HG02610 (cell line): ENCODE measurements at regions not wholly inside any gene's neighbourhood (a gene's known extent, or its start where the extent isn't known, plus 50 kb on each side); places are given as distances from the start of the nearest gene placed in this dataset.
"Not testable (repeated sequence)": the region's sequence is repeated elsewhere in the genome, so short reads cannot be mapped to it uniquely, and the experiment has no call there.

Source experiments
- ATAC-seq: cut with Tn5 transposase; IDR thresholded peaks from one replicate; pipeline ENCODE4 v1.9.1; 2021; ENCODE audit warnings: mild to moderate bottlenecking, moderate library complexity; ENCODE audit not compliant: unreplicated experiment

DNA sequence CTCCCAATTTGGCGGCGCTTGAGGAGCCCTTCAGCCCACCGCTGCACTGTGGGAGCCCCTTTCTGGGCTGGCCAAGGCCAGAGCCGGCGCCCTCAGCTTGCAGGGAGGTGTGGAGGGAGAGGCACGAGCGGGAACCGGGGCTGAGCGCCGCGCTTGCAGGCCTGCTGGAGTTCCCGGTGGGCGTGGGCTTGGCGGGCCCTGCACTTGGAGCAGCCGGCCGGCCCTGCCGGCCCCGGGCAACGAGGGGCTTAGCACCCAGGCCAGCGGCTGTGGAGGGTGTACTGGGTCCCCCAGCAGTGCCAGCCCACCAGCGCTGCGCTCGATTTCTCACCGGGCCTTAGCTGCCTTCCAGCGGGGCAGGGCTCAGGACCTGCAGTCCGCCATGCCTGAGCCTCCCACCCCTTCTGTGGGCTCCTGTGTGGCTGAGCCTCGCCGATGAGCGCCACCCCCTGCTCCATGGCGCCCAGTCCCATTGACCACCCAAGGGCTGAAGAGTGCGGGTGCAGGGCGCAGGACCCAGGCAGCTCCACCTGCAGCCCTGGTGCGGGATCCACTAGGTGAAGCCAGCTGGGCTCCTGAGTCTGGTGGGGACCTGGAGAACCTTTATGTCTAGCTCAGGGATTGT is 815.4 kb upstream of the B3GALT2 start:
- not testable (repeated sequence) for ATAC-seq

DNA sequence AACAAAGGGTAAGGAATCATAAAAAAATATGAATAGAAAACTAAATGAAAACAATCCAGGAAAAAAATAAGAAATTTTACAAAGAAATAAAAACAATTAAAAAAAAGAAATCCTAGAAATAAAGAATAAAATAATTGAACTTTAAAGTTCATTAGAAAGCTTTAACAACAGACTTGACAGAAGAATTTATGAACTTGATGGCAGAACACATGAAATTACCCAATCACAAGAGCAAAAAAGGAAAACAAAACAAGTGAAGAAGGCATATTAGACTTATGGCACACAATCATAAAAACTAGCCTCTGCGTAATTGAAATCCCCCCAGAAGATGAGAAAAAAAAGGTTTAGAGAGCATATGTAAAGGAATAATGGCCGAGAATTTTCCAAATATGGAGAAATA is 802.5 kb upstream of the B3GALT2 start:
- no peak for ATAC-seq

DNA sequence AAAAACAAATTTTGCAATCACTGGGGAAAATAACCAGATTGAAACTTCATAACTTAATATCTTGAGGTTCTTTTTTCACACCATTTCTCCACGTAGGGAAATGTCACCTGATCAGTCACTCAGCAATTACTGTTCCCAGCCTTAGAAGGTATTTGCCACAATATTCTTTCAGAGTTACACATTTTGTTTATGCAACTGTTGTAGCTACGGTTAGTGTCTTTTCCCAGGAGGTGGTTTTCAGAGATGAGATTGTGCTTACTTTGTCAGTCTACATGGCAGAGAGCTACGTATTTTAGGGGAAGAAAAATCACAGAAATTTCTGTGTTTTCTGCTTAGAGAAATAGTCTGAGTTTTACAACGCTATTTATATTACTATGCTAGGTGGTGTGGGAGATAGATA is 792.8 kb upstream of the B3GALT2 start:
- ATAC-seq, result no peak

DNA sequence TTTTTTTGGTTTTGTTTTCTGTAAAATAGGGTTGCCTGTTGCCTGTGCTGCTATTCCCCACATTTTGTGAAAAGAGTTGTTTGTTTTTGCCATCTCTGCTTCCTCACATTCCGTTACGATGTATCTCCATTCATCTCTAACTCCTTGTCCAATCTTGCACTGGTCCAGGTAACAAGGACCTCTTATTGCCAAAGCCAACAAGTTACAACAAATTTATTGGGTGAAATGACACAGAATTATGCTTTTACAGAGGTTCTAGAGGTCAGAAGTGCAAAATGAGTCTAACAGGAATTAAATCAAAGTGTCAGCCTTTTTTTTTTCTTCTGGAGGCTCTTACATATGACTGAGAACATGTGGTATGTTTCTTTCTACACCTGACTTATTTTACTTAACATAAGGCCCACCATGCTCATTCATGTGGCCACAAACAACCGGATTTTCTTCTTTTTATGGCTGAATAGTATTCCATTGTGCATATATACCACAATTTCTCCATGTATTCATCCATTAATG is 787.9 kb upstream of the B3GALT2 start:
- no peak for ATAC-seq

DNA sequence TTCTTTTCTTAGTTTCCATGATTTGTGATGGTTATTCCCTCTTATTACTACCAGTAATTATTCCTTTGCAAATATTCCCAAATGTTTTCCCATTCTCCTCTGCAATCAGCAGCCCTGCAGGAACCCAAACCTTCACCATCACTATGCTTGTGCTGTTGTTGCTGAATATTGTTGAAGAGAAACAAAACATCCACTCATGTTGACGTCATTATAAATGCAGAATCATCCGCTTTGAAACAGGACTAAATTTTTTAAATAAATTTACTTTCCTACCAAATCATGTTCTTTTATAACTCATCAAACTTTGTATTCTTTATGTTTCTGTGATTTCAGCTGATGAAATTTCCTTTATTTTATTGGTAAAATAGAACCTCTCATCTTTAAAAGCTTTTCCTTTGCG is 787.0 kb upstream of the B3GALT2 start:
- no peak for ATAC-seq

DNA sequence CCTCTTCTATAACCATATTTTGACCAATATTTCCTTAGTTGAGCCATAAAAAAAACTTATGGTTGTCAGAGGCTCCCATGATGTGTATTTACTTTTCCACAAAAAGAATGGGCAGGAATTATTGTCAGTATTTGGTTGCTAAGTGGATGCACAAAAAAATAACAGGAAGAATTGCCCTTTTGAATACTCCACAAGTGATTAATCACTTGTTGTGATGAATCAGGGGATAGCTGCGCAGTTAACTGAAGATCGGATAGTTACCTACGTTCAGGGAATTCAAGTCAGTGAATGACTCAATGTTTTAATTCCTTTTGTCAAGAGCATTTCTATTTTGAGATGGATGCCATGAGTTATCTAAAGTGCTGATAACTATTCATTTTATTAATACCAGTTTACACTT is 785.2 kb upstream of the B3GALT2 start:
- no peak for ATAC-seq

DNA sequence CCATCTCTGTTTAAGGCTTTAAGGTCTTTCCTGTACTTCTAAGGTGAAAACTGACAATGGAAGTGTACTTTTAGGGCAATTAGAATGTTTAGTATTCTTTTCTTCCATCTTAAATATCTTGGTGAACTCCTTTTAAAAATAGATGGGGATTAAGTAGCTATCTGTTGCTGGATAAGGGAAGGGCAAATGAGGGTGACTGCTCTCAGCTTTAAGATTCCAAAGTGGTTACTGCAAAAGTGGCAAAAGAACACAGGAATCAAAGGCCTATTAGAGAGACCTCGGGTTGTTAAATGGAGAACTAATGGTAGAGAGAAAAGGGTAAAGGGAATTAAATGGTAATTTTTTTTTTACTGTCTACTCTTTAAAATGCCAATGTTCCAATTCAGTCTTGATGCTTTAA is 774.1 kb upstream of the B3GALT2 start:
- ATAC-seq, result no peak

DNA sequence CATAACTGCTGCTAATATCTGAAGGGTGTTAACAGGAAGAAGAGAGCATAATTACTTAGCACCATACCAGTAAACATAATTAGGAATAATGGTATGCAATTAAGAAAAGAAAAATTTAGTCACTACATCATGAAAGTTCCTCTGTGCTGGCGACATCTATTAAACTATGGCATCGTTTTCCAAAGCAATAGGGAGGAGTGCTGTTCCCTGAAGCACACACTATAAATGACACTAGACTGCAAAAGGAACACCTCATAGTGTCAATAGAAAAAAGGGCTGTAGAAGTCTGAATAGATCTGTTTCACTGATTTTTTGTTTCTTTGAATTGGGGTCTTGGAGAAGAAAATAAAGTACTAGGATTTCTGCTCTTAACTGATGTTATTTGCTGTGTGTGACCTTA is 773.6 kb upstream of the B3GALT2 start:
- ATAC-seq, result no peak

DNA sequence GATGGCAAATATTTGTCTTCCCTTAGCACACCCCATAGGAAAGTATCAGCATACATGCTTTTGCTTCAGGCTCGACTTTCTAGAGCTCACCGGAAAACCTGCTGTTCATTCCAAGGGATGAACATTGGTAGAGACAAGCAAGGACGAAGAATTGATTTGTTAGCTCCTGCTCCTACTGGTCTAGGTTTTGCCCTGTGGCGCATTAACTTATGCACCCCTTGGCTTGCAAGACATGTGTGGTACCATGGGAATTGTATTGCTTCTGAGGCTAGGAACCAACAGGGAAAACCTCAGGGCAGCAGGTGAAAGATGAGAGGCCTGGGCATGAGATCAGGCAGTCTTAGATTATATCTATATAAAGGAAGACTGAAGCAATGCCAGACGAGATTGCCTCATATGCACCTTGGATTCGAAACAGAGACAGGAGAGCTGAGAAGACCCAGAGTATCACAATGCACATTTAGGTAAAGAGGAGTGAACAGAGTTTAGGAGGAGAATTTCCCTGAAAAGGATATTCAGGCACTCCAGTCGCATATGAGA is 771.2 kb upstream of the B3GALT2 start:
- ATAC-seq, result no peak

DNA sequence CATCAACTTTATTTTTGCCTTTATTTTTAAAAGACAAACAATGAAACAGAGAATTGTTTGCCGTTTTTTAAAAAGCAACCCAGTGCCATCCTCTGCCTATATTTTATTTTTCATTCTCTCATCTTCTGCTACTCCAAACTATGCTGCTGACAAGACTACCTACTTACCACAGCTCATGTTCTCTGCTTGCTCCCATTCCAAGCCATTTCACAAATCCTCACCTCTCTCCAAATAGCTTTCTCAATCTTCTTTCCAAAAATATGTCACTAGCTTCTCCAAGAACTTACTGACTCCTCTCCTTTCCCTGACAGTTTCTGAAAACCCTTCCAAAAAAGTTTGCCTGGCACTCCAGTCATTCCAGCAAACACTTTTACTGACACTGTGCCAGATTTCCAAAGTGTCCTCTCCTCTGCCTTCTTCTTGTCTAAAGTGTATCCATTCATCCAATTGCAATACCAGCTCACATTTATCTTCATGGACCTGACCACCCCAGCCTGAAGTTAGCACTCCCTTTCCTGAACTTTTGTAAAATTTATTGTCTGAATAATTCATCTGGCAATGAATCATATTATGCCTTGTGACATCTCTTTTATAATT is 766.5 kb upstream of the B3GALT2 start:
- ATAC-seq, result no peak

DNA sequence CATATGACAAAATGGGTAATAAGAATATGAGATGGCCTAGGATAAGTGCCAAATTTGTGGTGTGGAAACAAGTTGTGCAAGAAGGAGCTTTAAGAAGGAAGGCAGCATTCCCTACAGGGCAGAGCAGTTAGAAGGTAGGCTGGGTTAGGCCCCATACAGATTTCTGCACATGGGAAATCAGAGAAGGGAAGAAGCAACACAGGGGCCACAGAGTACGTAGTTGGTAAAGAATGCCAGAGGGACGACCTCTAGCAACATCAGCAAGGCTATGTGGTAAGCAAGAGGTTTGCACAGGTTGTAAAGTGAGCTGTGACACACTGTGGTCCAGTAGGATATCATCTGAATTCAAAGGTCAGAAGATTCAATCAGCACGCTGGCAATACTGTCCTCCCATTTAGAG is 765.6 kb upstream of the B3GALT2 start:
- ATAC-seq, result no peak

DNA sequence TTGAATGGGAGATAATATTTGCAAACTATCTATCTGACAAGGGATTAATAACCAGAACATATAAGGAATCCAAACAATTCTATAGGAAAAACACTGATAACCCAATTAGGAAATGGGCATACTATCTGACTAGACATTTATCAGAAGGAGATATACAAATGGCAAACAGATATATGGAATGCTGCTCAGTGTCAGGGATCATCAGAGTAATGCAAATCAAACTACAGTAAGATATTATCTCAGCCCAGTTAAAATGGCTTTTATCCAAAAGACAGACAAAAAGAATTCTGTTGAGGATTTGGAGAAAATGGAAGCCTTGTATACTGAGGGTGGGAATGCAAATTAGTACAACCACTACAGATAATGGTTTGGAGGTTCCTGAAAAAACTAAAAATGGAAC is 758.0 kb upstream of the B3GALT2 start:
- no peak for ATAC-seq

DNA sequence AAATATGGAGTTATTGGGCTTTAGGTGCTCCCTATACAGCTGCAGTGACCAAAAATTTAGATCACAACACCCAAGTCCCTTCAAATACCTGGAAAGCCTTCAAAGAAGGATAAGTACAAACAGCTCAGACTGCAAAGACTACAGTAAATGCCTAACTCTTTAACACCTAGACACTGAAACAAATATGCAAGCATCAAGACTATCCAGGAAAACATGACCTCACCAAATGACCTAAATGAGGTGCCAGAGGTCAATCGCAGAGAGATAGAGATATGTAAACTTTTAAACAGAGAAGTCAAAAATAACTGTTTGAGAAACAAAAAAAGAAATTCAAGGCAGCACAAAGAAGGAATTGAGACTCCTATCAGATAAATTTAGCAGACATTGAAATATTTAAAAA is 753.8 kb upstream of the B3GALT2 start:
- ATAC-seq, result no peak

DNA sequence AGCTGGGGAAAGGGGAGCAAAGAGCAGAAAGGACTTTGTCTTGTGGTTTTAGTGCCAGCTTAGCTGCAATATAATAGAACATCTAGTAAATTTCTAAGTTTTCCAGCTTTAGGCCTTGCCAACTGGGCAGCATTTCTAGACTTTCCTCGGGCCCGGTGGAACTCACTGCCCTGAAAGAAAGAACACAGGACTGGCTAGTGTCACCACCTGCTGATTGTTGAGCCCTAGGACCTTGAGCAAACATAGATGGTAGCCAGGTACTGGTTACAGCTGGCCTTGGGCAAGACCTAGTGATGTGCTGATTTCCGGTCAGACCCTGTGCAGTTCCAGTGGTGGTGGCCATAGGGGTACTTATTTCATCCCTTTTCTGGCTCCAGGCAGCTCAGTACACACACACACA is 753.2 kb upstream of the B3GALT2 start:
- ATAC-seq, result no peak

DNA sequence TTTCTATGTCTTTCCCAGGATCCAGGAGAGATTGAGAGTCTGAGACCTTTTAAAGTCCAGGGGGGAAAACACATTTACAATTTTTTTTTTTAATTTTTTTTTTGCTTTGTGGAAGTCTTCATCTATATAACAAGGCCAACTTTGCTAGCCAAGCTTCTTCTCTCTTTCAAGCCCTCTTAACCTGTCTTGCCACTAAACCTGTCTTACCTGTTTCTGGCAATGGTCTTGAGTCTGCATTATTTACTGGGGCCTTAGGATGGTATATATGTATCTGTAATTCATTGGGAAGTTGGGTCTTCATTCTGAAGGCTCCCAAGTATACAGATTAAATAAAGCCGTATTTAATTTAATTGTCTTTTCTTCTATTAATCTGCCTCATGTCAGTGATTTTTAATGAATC is 750.9 kb upstream of the B3GALT2 start:
- ATAC-seq, result no peak

DNA sequence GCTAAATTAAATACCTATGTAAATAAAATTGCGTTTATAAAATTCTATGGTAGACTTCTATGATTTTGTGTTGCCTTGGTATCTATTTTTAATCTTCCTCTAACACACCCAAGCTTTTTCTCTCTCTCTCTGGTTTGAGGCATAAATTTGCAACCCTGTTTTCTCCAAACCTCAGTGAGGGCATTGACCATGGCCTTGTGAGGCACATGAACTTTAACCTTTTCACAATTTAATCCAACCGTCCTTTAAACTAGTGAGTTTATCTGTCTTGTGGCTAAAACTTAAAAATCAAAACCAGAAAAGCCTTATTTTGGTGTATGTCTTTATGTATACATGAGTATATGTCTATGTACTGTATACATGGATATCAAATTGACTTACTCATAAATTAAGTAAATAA is 746.6 kb upstream of the B3GALT2 start:
- no peak for ATAC-seq

DNA sequence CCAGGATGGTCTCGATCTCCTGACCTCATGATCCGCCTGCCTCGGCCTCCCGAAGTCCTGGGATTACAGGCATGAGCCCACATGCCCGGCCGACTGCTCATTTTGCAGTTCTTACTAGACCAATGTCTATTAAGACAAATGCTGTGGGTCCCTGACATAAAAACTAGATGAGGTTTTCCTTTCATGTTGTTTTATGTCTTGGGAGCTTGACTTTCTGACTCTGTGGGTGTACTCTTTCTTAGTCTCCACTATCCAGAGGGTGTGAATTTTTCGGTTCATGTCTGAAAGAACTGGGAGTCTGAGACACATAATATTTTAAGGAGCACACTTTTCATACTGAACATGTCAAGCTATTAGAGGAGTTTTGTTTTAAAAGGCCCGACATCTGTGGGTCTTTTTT is 744.9 kb upstream of the B3GALT2 start:
- no peak for ATAC-seq

DNA sequence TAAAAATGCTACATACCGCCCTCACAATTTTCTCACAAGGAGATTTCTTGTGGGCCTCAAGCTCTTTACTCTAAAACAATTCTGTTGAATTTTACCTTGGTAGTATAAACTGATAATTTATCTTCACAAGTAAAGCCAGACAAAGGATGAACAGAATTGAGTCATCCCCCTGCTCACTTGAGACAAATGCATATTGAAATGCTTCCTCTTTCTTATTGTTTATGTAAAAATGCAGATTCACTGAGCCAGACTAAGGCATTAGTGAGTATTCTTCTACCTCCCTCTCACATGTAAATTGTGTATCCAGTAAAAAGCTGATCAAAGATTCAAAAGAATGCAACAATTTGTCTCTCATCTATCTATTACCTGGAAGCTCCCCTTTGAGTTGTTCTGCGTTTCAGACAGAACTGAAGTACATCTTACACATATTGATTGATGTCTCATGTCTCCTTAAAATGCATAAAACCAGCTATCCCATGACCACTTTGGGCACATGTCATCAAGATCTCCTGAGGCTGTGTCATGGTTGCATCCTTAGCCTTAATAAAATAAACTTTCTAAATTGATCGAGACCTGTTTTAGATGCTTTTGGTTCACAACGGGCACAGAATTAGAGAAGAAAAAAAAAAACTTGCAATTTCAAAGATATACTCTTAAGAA is 743.1 kb upstream of the B3GALT2 start:
- ATAC-seq, result no peak

DNA sequence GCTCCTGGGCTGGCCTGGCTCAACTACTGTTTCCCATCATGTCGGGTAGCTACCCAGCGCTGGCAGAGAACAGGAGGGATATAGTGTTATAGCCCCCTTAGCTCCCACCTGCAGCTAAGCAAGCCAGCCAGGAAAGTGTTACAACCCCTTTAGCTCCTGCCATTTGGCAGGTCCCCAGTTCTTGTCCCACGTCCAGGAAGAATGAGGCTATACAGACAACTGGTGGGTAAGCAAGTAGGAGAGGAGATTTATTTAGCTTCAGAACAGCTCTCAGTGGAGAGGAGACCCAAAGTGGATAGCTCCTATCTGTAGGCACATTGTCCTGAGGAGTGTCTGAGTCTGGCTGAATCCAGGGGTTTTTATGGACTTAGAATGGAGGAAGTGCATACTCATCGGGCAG is 741.1 kb upstream of the B3GALT2 start:
- ATAC-seq, result no peak

DNA sequence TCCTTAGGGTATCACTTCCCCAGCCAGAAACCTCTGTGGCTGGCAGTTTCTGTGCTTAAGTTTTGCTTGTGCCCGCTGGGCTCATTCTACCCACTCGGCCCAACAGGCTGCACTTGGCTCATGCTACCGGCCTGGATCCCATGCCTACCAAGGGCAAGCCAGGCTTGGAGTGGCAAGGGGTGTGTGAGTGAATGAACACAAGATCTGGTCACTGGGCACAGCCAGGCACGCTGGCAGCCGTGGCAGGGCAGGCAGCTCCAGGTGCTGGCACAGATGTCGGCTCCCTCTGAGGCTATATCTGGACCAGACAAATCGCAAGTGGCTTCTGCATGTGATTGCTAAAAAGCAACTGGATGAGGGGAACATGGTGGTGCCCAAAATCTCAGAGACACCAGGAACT is 740.5 kb upstream of the B3GALT2 start:
- ATAC-seq, result no peak

DNA sequence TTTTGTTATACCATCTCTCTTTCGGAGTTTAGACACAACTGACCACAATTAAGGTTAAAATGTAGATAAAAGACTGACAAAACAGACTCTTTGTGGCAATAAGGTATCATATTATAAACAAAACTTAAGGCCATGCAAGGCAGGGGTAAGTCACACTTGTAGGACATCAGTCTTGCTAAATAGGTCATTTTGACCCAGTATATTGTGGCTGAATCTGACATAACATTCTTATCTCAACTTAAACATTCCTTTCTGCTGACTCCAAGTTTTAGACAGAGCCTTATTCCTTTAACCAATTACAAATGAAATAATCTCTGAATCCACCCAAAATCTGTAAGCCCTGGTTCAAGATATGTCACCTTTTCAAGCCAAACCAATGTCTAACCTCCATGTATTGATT is 733.4 kb upstream of the B3GALT2 start:
- ATAC-seq, result no peak

DNA sequence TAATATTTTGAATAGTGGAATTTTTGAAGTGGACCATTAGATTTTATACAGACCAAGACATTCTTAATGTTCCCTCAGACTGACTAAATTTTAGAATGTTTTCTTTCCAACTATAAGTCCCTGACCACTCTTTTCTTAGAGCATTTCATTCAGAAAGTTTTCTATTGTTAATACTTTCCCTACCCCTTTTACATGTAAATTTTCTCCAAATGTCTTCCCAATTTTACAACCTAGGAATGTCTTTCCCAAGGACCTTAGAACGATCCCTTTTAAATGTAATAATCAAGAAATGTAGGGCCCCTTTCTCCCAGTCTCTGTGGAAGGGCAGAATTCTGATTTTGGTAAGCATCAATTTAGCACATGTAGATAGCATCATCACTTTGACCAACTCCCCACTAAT is 730.0 kb upstream of the B3GALT2 start:
- ATAC-seq, result no peak
